NCI-H82 (cell line): ENCODE measurements at regions not wholly inside any gene's neighbourhood (a gene's known extent, or its start where the extent isn't known, plus 50 kb on each side); places are given as distances from the start of the nearest gene placed in this dataset.

Experiments
- DNase-seq: peaks from one replicate; lab custom pipeline; 2025; lab: John Stamatoyannopoulos, UW

- DNase-seq: peak; percentile 27
Measured at GRCh38 chrX:15915959-15916703, 61.5 kb upstream of the AP1S2 start.

DNA sequence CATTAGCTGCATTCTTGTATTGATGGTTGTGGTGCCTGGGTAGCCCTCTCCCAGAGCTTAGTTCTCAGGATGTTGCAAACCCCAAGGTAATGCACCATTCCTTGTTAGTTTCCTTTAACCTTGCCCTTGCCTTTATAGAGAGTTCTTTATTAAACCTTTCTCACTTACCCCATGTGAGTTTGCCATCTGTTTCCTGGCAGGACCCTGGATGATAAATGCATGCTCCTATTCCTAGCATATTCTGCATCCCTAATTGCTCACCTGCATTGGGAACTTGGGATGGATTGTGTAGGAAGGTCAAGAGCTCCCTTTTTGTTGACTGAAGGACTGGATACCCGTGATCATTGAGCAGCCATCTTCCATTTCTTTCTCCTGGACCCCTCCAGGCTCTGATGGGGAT lies 59.9 kb upstream of the AP1S2 start:
- no peak for DNase-seq

DNA sequence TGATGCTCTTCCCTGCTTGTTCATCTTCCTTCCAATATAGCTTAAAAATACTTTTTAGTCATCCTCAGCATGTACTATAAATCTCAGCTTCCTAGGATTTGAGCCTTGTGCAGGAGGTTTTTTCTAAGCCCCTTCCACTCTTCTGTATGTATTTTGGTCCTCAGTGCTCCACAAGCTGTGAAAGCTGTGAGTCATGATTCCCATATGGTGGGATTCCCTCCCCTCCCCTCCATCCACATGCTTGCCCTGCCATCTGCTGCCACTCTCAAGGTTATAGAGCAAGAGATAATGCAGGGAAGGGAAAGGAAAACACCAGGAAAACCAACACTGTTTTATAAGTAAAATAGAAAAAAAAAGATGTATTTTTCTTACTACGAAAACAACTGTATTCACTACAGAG lies 58.5 kb upstream of the AP1S2 start:
- DNase-seq: peak; percentile 77

DNA sequence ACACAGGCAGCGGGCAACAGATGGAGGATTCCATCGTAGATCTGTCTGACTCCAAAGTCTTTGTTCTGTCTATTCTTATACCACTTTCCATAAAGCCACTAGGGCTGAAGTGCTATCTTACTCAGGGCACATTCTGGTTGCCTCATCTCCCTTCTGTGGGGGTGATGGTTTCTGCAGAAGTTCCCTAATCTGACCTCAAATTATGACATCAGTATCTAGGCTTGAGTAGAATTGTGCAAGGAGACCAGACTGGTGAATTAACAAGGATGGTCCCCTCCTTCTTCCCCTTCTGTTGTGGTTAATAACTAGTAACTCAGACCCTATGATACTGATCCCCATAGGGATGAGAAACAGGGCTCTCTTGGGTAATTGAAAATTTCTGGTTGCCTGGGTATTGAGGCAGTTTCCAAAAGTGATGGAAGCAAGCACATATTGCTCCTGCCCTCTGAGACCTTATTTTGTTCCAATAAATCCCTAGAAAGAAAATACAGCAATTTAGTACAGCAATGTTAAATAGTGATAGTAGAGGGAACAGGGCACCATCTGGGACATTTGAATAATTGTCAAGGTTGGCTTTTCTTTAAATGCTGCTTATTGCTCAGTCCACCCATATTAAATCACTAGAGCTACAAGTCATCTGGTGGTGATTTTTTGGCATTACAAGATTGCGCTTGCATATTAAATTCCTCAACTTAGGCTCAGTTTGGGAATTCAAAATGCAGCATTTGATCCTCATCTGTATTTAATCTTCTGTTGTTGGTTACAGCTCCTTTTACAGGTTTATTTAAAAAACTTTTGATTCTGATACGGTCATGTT lies 57.3 kb upstream of the AP1S2 start:
- no peak for DNase-seq

GRCh38 chrX:15909605-15910004 lies 55.0 kb upstream of the AP1S2 start:
- DNase-seq: no peak

GRCh38 chrX:15908603-15909290 lies 54.1 kb upstream of the AP1S2 start:
- no peak for DNase-seq

DNA sequence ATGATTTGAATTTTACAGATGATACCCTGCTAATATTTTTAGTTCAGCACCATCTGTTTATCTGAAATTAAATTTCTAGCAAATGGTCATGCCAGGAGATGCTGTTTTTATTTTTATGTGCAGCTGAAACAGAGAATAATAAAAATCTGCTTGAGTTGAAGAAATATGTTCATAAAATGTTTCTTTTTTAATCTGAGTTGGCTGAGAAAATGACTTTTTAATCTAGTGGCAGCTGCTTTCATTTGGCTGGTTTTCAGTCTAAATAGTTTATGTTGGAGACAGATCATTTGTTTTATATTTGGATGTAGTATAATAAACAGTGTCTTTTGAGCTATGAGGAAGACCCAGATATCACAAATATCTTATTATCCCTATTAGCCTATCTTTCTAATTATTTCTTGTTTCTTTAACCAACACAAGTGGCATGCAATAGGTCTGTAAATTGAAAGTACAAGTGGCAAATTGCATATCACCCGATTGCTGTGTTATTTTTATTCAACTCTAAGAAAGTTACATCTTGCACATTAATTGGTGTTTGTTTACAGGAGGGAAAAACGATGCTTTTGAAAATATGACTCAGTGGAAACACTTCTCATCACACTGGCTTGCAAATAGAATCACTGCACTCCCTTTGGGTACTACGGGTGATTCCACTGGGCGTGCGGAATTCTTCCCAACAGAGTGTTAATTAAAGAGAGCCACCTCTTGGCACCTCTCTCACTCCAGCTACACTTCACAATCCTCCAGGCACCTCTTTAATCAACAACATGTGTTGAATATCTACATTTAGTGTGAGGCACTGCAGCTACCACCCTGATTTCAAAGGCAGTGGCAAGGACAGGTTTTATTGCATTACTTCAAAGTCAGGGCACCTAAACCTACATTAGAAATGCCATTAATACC lies 51.7 kb upstream of the AP1S2 start:
- no peak for DNase-seq
